Stomach smooth muscle (tissue), 2 donors: ENCODE measurements at regions not wholly inside any gene's neighbourhood (a gene's known extent, or its start where the extent isn't known, plus 50 kb on each side); places are given as distances from the start of the nearest gene placed in this dataset.

ENCODE experiments used
- H3K27ac ChIP-seq: one replicate; pipeline ENCODE4 v1.7.0; 2013; ENCODE audit warnings: mild to moderate bottlenecking, low read length, inconsistent platforms
- H3K27me3 ChIP-seq, 2 donors: one replicate each; pipeline ENCODE4 v1.7.0; 2013; ENCODE audit warnings: low read length in 2 of 2; ENCODE audit not compliant: insufficient read depth in 2 of 2, control insufficient read depth in 1 of 2
- H3K36me3 ChIP-seq, 2 donors: one replicate each; pipeline ENCODE4 v1.7.0; 2013; ENCODE audit warnings: low read length in 2 of 2; ENCODE audit not compliant: control insufficient read depth in 2 of 2, insufficient read depth in 2 of 2
- H3K4me1 ChIP-seq: one replicate; pipeline ENCODE4 v1.7.0; 2013; ENCODE audit warnings: low read length; ENCODE audit not compliant: control insufficient read depth, insufficient read depth
- H3K4me3 ChIP-seq, 2 donors: one replicate each; pipeline ENCODE4 v1.7.0; 2013; ENCODE audit warnings: low read length in 2 of 2
- H3K9ac ChIP-seq, 2 donors: one replicate each; pipeline ENCODE4 v1.7.0; 2013; ENCODE audit warnings: low read length in 2 of 2, mild to moderate bottlenecking in 1 of 2
- H3K9me3 ChIP-seq, 2 donors: one replicate each; pipeline ENCODE4 v1.7.0; 2013; ENCODE audit warnings: low read length in 2 of 2; ENCODE audit not compliant: control insufficient read depth in 2 of 2
- donor health status: healthy.
- donor health status: Pancreatic carcinoma.

GRCh38 chr12:124502379-124502778 lies 65.0 kb downstream of the NCOR2 start:
- Histone ChIP-seq H3K4me3 (no peak overlapping the region), H3K36me3 (peaks cover 0 to 3% of the 10 kb centered on the region in 2 donors), H3K27ac (peak overlapping the region; percentile 69), H3K9me3 (no peaks in the 10 kb centered on the region), H3K9ac (no peak overlapping the region), H3K4me1 (peaks cover 88% of the 10 kb centered on the region), H3K27me3 (no peaks in the 10 kb centered on the region)

DNA sequence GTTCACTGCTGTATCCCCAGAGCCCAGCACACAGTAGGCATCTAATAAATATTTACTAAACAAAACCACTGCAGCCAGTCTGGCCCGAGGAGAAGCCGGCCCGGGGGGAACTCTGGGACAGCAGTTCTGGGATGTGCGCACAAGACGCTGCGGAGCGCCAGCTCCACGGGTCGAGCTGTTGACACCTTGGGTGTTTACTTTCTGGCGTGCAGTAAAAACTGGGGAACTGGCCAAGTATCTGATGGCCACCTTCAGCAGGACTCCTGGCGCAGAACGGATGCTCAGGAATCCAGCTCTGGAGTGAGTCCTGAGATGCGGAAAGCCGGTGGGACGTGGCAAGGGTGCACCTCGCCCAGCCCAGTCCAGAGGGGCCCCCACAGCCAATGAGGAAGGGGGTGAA lies 65.6 kb downstream of the NCOR2 start:
- Histone ChIP-seq H3K27me3 (no peaks in the 10 kb centered on the region), H3K9ac (peak overlapping the region in 1 of 2 donors; percentile 47), H3K9me3 (no peaks in the 10 kb centered on the region), H3K27ac (peak overlapping the region; percentile 69), H3K4me1 (peaks cover 88% of the 10 kb centered on the region), H3K36me3 (peaks cover 0 to 3% of the 10 kb centered on the region in 2 donors), H3K4me3 (no peak overlapping the region)

DNA sequence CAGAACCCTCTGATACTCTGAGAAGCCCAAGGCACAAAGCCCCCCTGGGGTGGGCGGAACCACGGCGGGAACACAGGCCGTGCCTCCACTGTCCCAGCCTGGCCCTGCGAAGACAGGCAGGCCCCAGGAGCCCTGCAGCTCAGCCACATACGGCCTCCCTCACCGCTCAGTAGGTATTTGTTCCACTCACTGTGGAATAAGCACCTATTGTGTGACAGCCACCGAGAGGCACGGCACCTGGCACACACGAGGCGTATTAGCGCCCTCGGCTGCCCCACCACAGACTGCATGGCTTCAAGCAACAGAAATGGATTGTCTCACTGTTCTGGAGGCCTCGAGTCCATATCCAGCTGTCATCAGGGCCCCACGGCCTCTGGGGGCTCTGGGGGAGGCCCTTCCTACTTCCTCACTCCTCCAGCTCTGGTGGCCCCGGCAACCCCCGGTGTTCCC lies 66.3 kb downstream of the NCOR2 start:
- Histone ChIP-seq H3K9me3 (no peaks in the 10 kb centered on the region), H3K4me1 (peaks cover 88% of the 10 kb centered on the region), H3K9ac (no peak overlapping the region), H3K36me3 (peaks cover 0 to 3% of the 10 kb centered on the region in 2 donors), H3K27ac (peak overlapping the region; percentile 69), H3K4me3 (peak overlapping the region in 1 of 2 donors; percentile 22), H3K27me3 (no peaks in the 10 kb centered on the region)

DNA sequence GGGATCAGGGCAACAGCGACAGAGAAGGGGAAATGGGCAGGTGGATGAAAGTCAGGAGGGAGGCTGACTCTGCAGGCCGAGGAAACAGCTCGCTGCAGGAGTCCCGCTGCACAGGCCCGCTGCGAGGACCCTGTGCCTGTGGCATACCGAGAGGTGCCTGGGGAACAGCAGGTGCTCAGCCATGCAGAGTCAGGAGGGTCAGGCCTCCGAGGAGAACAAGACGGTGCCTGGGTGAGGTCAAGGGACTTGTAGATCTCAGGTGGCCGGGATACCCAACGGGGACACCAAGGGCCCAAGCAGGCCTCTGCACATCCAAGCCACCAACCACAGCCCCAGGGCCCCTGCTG lies 67.5 kb downstream of the NCOR2 start:
- peaks cover 3% of the 10 kb centered on the region in 2 donors for H3K36me3 ChIP-seq
- peak overlapping the region; percentile 6 for H3K27ac ChIP-seq
- H3K9ac ChIP-seq = no peak overlapping the region

DNA sequence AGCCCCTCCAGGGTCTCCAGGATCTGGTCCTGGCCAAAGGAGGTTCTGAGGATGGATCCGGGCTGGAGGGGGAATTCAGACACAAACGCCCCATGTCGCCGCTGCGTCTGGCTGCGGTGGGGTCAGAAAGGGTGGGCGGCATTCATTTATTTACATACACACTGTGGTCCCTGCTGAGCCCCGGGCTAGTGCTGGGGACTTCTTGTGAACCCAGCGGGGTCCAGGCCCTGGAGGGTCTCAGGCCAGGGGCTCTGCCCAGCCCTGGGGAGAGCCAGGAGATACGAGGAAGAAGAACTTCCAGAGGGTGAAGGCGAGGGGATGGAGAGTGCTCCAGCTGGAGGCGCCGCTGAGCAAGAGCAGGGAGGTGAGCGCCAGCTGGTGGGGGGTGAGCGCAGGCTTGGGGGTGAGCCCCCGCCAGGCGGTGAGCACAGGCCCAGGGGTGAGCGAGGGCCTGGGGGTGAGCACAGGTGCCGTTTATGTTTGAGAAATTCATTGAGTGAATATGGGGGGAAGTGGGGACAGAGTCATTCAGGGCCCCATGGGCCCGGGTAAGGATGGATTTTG lies 68.1 kb downstream of the NCOR2 start:
- peak overlapping the region in 1 of 2 donors; percentile 12 for H3K9ac ChIP-seq
- no peaks in the 10 kb centered on the region for H3K9me3 ChIP-seq
- H3K4me1 ChIP-seq = peaks cover 79% of the 10 kb centered on the region
- H3K4me3 ChIP-seq = no peak overlapping the region
- H3K36me3 ChIP-seq = peaks cover 7% of the 10 kb centered on the region in 2 donors
- peak overlapping the region; percentile 18 for H3K27ac ChIP-seq
- no peaks in the 10 kb centered on the region for H3K27me3 ChIP-seq

More for the DNA sequence above, 67.5 kb downstream of the NCOR2 start:
- H3K4me3 ChIP-seq = no peak overlapping the region
- H3K4me1 ChIP-seq = peaks cover 81% of the 10 kb centered on the region
- no peaks in the 10 kb centered on the region for H3K9me3 ChIP-seq
- H3K27me3 ChIP-seq = no peaks in the 10 kb centered on the region

GRCh38 chr12:124498275-124499189 lies 68.9 kb downstream of the NCOR2 start:
- H3K36me3 ChIP-seq = peaks cover 7 to 10% of the 10 kb centered on the region in 2 donors
- peaks cover 79% of the 10 kb centered on the region for H3K4me1 ChIP-seq
- peak overlapping the region in 1 of 2 donors; percentile 12 for H3K9ac ChIP-seq
- H3K27ac ChIP-seq = peak overlapping the region; percentile 41
- H3K9me3 ChIP-seq = no peaks in the 10 kb centered on the region
- H3K4me3 ChIP-seq = peak overlapping the region in 1 of 2 donors; percentile 22
- H3K27me3 ChIP-seq = no peaks in the 10 kb centered on the region

DNA sequence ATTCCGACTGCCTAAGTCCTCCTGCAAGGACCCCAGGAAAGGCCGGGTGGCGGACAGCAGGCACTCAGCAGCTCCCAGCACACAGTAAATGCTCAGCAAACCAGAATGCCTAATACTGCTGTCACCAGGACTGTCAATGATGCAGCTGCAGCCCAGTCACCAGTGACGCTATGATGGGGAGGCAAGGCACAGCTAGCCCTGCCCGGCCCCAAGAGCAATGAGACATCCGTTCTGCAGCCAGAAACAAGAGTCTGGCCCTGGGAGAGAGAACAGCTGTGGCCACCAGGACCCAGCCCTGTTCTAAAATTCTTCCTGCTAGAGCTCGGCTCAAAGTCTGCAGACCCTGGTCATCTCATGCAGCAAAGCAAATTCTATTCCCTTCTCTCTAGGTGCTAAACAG lies 69.8 kb downstream of the NCOR2 start:
- Histone ChIP-seq H3K4me3 (peak overlapping the region in 1 of 2 donors; percentile 22), H3K4me1 (peaks cover 79% of the 10 kb centered on the region), H3K9ac (no peak overlapping the region)

GRCh38 chr12:124497039-124497438 lies 70.4 kb downstream of the NCOR2 start:
- Histone ChIP-seq H3K9ac (no peak overlapping the region), H3K36me3 (peaks cover 7 to 16% of the 10 kb centered on the region in 2 donors), H3K4me1 (peaks cover 76% of the 10 kb centered on the region), H3K9me3 (no peaks in the 10 kb centered on the region), H3K27me3 (no peaks in the 10 kb centered on the region), H3K4me3 (peak overlapping the region in 1 of 2 donors; percentile 3), H3K27ac (peak overlapping the region; percentile 41)

More for the DNA sequence above, 69.8 kb downstream of the NCOR2 start:
- Histone ChIP-seq H3K27ac (peak overlapping the region; percentile 41), H3K9me3 (no peaks in the 10 kb centered on the region), H3K27me3 (no peaks in the 10 kb centered on the region), H3K36me3 (peaks cover 7 to 12% of the 10 kb centered on the region in 2 donors)

GRCh38 chr12:124496584-124496983 lies 70.8 kb downstream of the NCOR2 start:
- Histone ChIP-seq H3K27me3 (no peaks in the 10 kb centered on the region), H3K9me3 (no peaks in the 10 kb centered on the region), H3K4me1 (peaks cover 75% of the 10 kb centered on the region), H3K27ac (no peak overlapping the region), H3K9ac (no peak overlapping the region), H3K4me3 (no peak overlapping the region), H3K36me3 (peaks cover 7 to 19% of the 10 kb centered on the region in 2 donors)

DNA sequence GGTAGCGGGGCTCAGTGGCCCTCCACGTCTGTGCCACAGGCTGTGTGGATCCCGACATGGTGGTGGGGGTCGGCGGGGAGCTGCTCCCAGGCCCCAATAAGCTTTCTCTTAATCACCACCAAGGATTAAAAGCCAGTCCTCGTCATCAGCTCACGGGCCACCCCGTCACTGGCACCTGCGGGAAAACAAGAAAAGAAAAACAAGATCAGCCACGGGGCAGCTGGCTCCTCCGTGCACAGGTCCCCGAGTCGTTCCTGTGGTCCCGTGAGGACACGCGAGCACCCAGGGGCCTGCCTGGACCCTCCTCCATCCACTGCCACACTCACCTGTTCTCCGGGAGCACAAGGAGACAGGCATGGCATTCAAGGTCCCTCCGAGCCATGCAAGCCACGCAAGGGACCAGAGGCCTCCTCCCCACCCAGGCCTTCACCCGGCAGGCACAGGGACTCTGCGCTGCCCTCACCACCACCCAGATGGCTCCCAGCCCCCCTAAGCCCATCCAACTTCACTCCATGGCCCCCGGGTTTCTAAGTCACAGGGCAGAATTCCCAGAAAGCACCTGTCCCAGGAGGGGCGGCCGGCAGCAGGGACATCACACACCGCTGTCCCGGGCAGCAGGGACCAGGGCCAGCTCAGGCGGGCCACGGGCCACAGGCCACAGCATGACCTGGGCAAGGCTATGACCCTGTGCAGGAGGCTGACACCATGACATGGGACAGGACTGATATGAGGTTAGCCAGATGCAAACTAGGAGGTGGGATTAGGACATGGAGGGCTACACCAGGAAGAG lies 72.0 kb downstream of the NCOR2 start:
- no peak overlapping the region for H3K27ac ChIP-seq
- peaks cover 72% of the 10 kb centered on the region for H3K4me1 ChIP-seq
- no peaks in the 10 kb centered on the region for H3K27me3 ChIP-seq
- peaks cover 7 to 22% of the 10 kb centered on the region in 2 donors for H3K36me3 ChIP-seq
- H3K9ac ChIP-seq = no peak overlapping the region
- no peaks in the 10 kb centered on the region for H3K9me3 ChIP-seq
- no peak overlapping the region for H3K4me3 ChIP-seq
